ENCODE measurements at regions not wholly inside any gene's neighbourhood (a gene's known extent, or its start where the extent isn't known, plus 50 kb on each side); places are given as distances from the start of the nearest gene placed in this dataset.

- WGBS (ENCODE audit: low lambda C conversion rate, missing lambda C conversion rate) = 88% methylated on average over 1 of the region's 1 CpG
- Histone ChIP-seq H3K27ac (no peak overlapping the region), H4K20me1 (ENCODE audit: insufficient read depth, poor library complexity, severe bottlenecking) (no peaks in the 10 kb centered on the region), H3K4me3 (no peak overlapping the region), H3K4me2 (no peak overlapping the region), H3K4me1 (ENCODE audit: insufficient read depth) (peaks cover 5% of the 10 kb centered on the region), H3K9me3 (ENCODE audit: low read depth) (no peaks in the 10 kb centered on the region), H3K9me2 (replicated peaks; ENCODE audit: insufficient read depth) (no peaks in the 10 kb centered on the region), H3K36me3 (replicated peaks; ENCODE audit: insufficient read depth, low read depth) (no peaks in the 10 kb centered on the region), H3K27me3 (no peaks in the 10 kb centered on the region), H3K79me2 (no peaks in the 10 kb centered on the region), H2AFZ (no peak overlapping the region)
- TF ChIP-seq EZH2phosphoT487 (IDR thresholded peaks at IDR 0.05; ENCODE audit: low read depth, severe bottlenecking, unreplicated experiment) = no peak
- TF ChIP-seq EZH2 (IDR thresholded peaks at IDR 0.05; ENCODE audit: borderline replicate concordance) = no peak
- no peak for TF ChIP-seq CTCF (IDR thresholded peaks at IDR 0.05; ENCODE audit: poor library complexity)
- no peak for DNase-seq (ENCODE audit: low spot score)
Observed at GRCh38 chr9:81377921-81378320, 311.4 kb downstream of the TLE1 start.

DNA sequence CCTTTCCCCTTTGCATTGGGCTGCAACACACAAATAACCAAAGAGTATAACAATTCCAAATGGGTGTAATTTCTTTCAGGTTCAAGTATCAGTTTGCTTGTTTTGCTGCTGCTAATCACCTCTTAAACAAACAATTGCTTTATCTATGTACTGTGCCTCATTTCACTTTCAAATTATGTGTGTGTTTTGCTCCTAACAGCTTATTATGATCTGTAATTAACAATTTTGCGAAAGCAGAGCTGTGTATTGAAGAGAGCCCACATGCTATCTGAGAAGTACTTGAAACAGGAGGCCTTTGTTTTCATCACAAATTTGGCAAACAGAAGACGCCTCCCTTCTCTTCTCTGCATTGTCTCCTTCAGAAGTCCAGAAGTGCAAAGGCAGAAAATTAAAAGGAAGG is 312.0 kb downstream of the TLE1 start:
- Histone ChIP-seq H3K36me3 (replicated peaks; ENCODE audit: insufficient read depth, low read depth) (no peaks in the 10 kb centered on the region), H3K27me3 (no peaks in the 10 kb centered on the region), H3K4me3 (no peak overlapping the region), H3K9me3 (ENCODE audit: low read depth) (no peaks in the 10 kb centered on the region), H3K9me2 (replicated peaks; ENCODE audit: insufficient read depth) (no peaks in the 10 kb centered on the region), H2AFZ (no peak overlapping the region), H3K79me2 (no peaks in the 10 kb centered on the region), H3K4me1 (ENCODE audit: insufficient read depth) (peaks cover 5% of the 10 kb centered on the region), H3K27ac (no peak overlapping the region), H4K20me1 (ENCODE audit: insufficient read depth, poor library complexity, severe bottlenecking) (no peaks in the 10 kb centered on the region), H3K4me2 (no peak overlapping the region)
- DNase-seq (ENCODE audit: low spot score) = no peak
- 74% methylated on average over 2 of the region's 2 CpGs for WGBS (ENCODE audit: low lambda C conversion rate, missing lambda C conversion rate)
- TF ChIP-seq CTCF (IDR thresholded peaks at IDR 0.05; ENCODE audit: poor library complexity) = no peak

DNA sequence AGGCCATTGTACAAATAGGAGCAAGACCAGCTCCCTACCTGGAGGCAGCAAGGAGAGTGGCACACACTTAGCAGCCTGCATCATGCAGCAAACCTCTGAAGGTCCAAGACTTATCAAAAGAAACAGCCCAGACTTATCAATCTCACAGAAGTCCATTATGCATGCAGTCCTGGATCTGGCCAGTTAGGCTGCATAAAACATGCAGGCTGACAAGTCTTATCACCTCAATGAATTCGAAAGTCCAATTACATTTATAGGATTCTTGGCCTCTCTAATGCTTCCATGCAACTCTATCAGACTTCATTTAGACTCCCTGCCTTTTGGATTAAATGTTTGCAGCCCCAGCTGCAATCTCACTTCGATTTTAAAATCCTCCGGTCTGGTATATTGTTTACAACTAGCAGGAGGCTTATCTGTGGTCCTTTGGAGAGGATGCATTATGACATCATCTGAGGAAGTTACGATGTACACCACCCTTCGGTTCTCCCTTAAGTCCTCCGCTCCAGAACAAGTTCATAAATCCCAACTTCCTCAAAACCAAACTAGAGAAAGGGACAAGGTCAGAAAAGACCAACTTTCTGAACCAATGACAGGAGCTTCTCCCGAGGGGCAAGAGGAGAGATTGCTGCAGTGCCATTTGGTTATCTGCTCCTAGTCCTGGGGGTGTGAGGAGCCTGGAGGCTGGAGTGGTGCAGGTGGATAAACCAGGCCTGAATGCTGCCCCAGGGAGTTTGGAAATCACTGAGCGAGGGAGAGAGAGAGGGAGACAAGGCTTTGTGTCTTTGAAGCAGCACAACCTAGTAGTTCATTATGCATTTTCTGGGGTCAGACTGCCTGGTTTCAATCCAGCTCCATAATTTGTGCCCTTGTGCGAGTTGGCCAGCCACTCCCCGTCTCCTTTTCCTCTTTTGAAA is 313.9 kb downstream of the TLE1 start:
- H3K27ac ChIP-seq = no peak overlapping the region
- WGBS (ENCODE audit: low lambda C conversion rate, missing lambda C conversion rate) = 64% methylated on average over 10 of the region's 10 CpGs

More for the DNA sequence above, 313.9 kb downstream of the TLE1 start:
- TF ChIP-seq CTCF (IDR thresholded peaks at IDR 0.05; ENCODE audit: poor library complexity) (no peak), EZH2 (IDR thresholded peaks at IDR 0.05; ENCODE audit: borderline replicate concordance) (no peak), EZH2phosphoT487 (IDR thresholded peaks at IDR 0.05; ENCODE audit: low read depth, severe bottlenecking, unreplicated experiment) (no peak)
- Histone ChIP-seq H4K20me1 (ENCODE audit: insufficient read depth, poor library complexity, severe bottlenecking) (no peaks in the 10 kb centered on the region), H3K36me3 (replicated peaks; ENCODE audit: insufficient read depth, low read depth) (no peaks in the 10 kb centered on the region), H3K79me2 (no peaks in the 10 kb centered on the region), H3K27me3 (no peaks in the 10 kb centered on the region), H3K9me2 (replicated peaks; ENCODE audit: insufficient read depth) (no peaks in the 10 kb centered on the region), H2AFZ (no peak overlapping the region), H3K4me2 (no peak overlapping the region), H3K9me3 (ENCODE audit: low read depth) (no peaks in the 10 kb centered on the region), H3K4me1 (ENCODE audit: insufficient read depth) (peaks cover 5% of the 10 kb centered on the region), H3K4me3 (no peak overlapping the region)
- no peak for DNase-seq (ENCODE audit: low spot score)

Data from hepatocyte (in vitro differentiated cells).